K562 (cell line): ENCODE measurements at regions not wholly inside any gene's neighbourhood (a gene's known extent, or its start where the extent isn't known, plus 50 kb on each side); places are given as distances from the start of the nearest gene placed in this dataset.

Experiments
- AFF1 ChIP-seq, 2 experiments: fragments of 450-650 bp; IDR thresholded peaks; 2 replicates each; pipeline ENCODE4 v1.6.1; 2018; ENCODE audit warnings: mild to moderate bottlenecking in 2 of 2, low read depth in 1 of 2; ENCODE audit not compliant: partially characterized antibody in 2 of 2
- BRF2 ChIP-seq: IDR thresholded peaks from 3 replicates; pipeline ENCODE4 v1.6.1; 2011; ENCODE audit warnings: borderline replicate concordance, mild to moderate bottlenecking; ENCODE audit not compliant: insufficient read length, insufficient read depth
- CTCF ChIP-seq, 3 experiments: IDR thresholded peaks in 2 of 3; conservative IDR thresholded peaks in 1 of 3; 2 replicates each; pipeline ENCODE4 v1.5.1; 2011 to 2012; ENCODE audit warnings: low read length in 3 of 3, mild to moderate bottlenecking in 3 of 3, control low read depth in 2 of 3, improper control_type of control experiment in 1 of 3, inconsistent platforms in 1 of 3, low read depth in 1 of 3, mixed read lengths in 1 of 3, moderate library complexity in 1 of 3; ENCODE audit not compliant: insufficient read depth in 2 of 3
- ETV6 ChIP-seq, 3 experiments: fragments of 150-350 bp in 1 of 3; sonication (generic) in 1 of 3; formaldehyde crosslinking in 1 of 3; IDR thresholded peaks; 2 replicates each; pipeline versions ENCODE4 v1.6.1 to v1.8.0; 2014 to 2022; ENCODE audit warnings: borderline replicate concordance in 2 of 3, low read depth in 2 of 3, antibody characterized with exemption in 1 of 3, low read length in 1 of 3, mild to moderate bottlenecking in 1 of 3, missing genetic modification reagents in 1 of 3
- EZH2 ChIP-seq: IDR thresholded peaks from 2 replicates; pipeline ENCODE4 v1.6.1; 2012; ENCODE audit warnings: low read depth, mild to moderate bottlenecking, inconsistent platforms, low read length, borderline replicate concordance
- GATA2 ChIP-seq: sonication (generic); formaldehyde crosslinking; IDR thresholded peaks from 2 replicates; pipeline ENCODE4 v1.4.0; 2020; ENCODE audit warnings: mild to moderate bottlenecking, missing genetic modification reagents
- GTF2F1 ChIP-seq: IDR thresholded peaks from 2 replicates; pipeline ENCODE4 v1.6.1; 2011; ENCODE audit warnings: low read depth, low read length, improper control_type of control experiment
- POLR2A ChIP-seq: fragments of 450-650 bp; conservative IDR thresholded peaks from 2 replicates; pipeline ENCODE4 v1.6.1; 2016
- POLR2AphosphoS5 ChIP-seq: IDR thresholded peaks from 2 replicates; pipeline ENCODE4 v1.6.1; 2011; ENCODE audit warnings: mild to moderate bottlenecking, low read depth, low read length, moderate library complexity; ENCODE audit not compliant: control insufficient read depth, insufficient read depth
- THRA ChIP-seq: fragments of 450-650 bp; IDR thresholded peaks from 2 replicates; pipeline ENCODE4 v1.6.1; 2017; ENCODE audit warnings: mild to moderate bottlenecking, moderate library complexity
- ZNF316 ChIP-seq: fragments of 450-650 bp; IDR thresholded peaks from 2 replicates; pipeline ENCODE4 v1.6.1; 2016
- ZNF778 ChIP-seq: fragments of 450-650 bp; formaldehyde crosslinking; IDR thresholded peaks from 2 replicates; pipeline ENCODE4 v1.4.0; 2020; ENCODE audit warnings: mild to moderate bottlenecking, moderate library complexity

GRCh38 chr7:131159961-131160361 is 167.7 kb upstream of the MKLN1 start:
- TF ChIP-seq GTF2F1, result no peak
- TF ChIP-seq EZH2, result no peak
- TF ChIP-seq ZNF316, result no peak
- TF ChIP-seq THRA, result no peak
- no peak for TF ChIP-seq CTCF (IDR thresholded peaks at IDR 0.05 in 2 of 3, conservative IDR thresholded peaks at IDR 0.05 in 1 of 3; ENCODE audit: insufficient read depth in 2 of 3, low read depth in 1 of 3, low read length in 3 of 3)
- no peak for TF ChIP-seq ETV6 (IDR thresholded peaks at IDR 0.05; ENCODE audit: borderline replicate concordance in 1 of 2, low read depth in 2 of 2, low read length in 1 of 2)
- TF ChIP-seq ETV6 (CRISPR knock-in tag; IDR thresholded peaks at IDR 0.05; ENCODE audit: borderline replicate concordance), result no peak
- TF ChIP-seq POLR2A, result no peak
- no peak for TF ChIP-seq POLR2AphosphoS5
- TF ChIP-seq BRF2, result no peak
- TF ChIP-seq GATA2 (CRISPR knock-in tag), result no peak
- no peak for TF ChIP-seq ZNF778 (CRISPR knock-in tag)
- no peak for TF ChIP-seq AFF1 (IDR thresholded peaks at IDR 0.05; ENCODE audit: low read depth in 1 of 2, partially characterized antibody in 2 of 2)
